Kidney (tissue), 13 donors: ENCODE measurements at regions not wholly inside any gene's neighbourhood (a gene's known extent, or its start where the extent isn't known, plus 50 kb on each side); places are given as distances from the start of the nearest gene placed in this dataset.

Experiments used
- DNase-seq, 5 donors: peaks; one replicate each; pipeline ENCODE4 v3.0.0-alpha.2; 2013 to 2020
- FAIRE-seq: peaks from 2 replicates; lab custom pipeline; 2012; peaks lifted over from hg19 to GRCh38; lab: Jason Lieb, UNC
- H3K27ac ChIP-seq, 2 donors: one replicate each; pipeline ENCODE4 v1.7.0; 2013; ENCODE audit warnings: low read depth in 2 of 2, low read length in 2 of 2, inconsistent platforms in 1 of 2
- H3K27me3 ChIP-seq: one replicate; pipeline ENCODE4 v1.7.1; 2013; ENCODE audit warnings: low read length, inconsistent platforms; ENCODE audit not compliant: control insufficient read depth, insufficient read depth
- H3K36me3 ChIP-seq, 3 donors: one replicate each; pipeline versions ENCODE4 v1.7.0 to v1.7.1; 2013; ENCODE audit warnings: low read length in 3 of 3, control low read depth in 1 of 3, inconsistent platforms in 1 of 3; ENCODE audit not compliant: insufficient read depth in 3 of 3, control insufficient read depth in 2 of 3
- H3K4me1 ChIP-seq, 3 donors: one replicate each; pipeline versions ENCODE4 v1.7.0 to v1.7.1; 2013; ENCODE audit warnings: low read length in 3 of 3, inconsistent platforms in 1 of 3, low read depth in 1 of 3; ENCODE audit not compliant: control insufficient read depth in 2 of 3, insufficient read depth in 2 of 3
- H3K4me3 ChIP-seq, 3 donors: one replicate each; pipeline versions ENCODE4 v1.7.0 to v1.8.1; 2013; ENCODE audit warnings: low read length in 3 of 3, control low read depth in 1 of 3, inconsistent platforms in 1 of 3
- H3K9ac ChIP-seq, 3 donors: one replicate each; pipeline versions ENCODE4 v1.7.0 to v1.7.1; 2013; ENCODE audit warnings: low read length in 3 of 3, control low read depth in 1 of 3, inconsistent platforms in 1 of 3
- H3K9me3 ChIP-seq, 3 donors: one replicate each; pipeline versions ENCODE4 v1.7.0 to v1.7.1; 2013; ENCODE audit warnings: low read length in 3 of 3, control low read depth in 1 of 3, inconsistent platforms in 1 of 3; ENCODE audit not compliant: control insufficient read depth in 2 of 3, insufficient read depth in 1 of 3
- intact Hi-C: fragments of 100-400 bp; cut with DNase I; formaldehyde crosslinking; loops from one replicate; pipeline ENCODE4 v1.11.1; 2022
- TF ChIP-seq, protein P1 (sequence below): IDR thresholded peaks from 3 replicates; pipeline ENCODE4 v1.5.1; 2012; ENCODE audit warnings: mild to moderate bottlenecking, moderate library complexity, borderline replicate concordance; ENCODE audit not compliant: insufficient read depth; ENCODE audit errors: extremely low read depth
- donor health status: control.
- donor health status: control.
- donor health status: control.
- donor health status: control.
- donor health status: control.
- donor health status: DM: yes; HTN: yes; CAD: no.
- donor health status: Normal renal cell carcinoma (clear cell type).

DNA sequence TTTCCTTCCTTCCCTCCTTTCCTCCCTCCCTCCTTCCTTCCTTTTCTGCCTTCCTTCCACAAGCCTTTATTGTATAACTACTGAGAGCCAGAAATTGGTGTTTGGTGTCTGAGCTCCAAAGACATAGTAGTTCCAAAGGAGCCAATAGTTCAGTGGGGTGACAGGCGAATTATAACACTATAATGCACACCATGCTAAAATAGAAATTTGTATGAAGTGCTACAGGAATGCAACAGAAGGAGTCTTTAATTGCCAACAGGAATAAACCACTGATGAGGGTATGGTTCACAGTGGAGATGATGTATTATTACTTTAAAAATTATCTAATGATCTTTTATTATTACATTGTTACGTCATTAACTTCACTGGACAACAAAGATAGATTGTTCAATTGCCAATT is 158.8 kb upstream of the SP8 start:
- Histone ChIP-seq H3K27ac (no peak overlapping the region), H3K4me3 (no peak overlapping the region), H3K27me3 (no peaks in the 10 kb centered on the region), H3K9ac (no peak overlapping the region), H3K9me3 (no peaks in the 10 kb centered on the region), H3K36me3 (no peaks in the 10 kb centered on the region), H3K4me1 (no peaks in the 10 kb centered on the region)
- DNase-seq (no peak), FAIRE-seq (no peak)
- intact Hi-C loops, result no loop called here
- TF ChIP-seq, protein P1, sequence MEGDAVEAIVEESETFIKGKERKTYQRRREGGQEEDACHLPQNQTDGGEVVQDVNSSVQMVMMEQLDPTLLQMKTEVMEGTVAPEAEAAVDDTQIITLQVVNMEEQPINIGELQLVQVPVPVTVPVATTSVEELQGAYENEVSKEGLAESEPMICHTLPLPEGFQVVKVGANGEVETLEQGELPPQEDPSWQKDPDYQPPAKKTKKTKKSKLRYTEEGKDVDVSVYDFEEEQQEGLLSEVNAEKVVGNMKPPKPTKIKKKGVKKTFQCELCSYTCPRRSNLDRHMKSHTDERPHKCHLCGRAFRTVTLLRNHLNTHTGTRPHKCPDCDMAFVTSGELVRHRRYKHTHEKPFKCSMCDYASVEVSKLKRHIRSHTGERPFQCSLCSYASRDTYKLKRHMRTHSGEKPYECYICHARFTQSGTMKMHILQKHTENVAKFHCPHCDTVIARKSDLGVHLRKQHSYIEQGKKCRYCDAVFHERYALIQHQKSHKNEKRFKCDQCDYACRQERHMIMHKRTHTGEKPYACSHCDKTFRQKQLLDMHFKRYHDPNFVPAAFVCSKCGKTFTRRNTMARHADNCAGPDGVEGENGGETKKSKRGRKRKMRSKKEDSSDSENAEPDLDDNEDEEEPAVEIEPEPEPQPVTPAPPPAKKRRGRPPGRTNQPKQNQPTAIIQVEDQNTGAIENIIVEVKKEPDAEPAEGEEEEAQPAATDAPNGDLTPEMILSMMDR, result no peak

DNA sequence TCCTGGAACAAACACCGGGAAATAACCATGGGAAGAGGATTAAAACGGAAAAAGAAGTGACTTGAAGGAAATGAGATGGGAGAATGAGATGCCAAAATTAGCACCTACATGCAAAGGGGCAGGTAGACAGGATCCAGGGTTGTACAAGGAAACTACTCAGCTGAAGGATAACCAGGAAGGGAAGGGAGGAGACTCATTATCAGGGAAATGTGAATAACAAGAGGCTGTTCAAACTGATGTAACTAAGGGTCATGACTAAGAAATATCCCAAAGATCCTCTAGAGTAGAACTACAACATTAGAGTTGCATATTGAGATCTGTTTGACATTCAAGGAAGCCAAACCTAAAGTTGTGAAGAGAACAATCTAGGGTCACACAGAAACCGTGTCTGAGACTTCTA is 166.2 kb upstream of the SP8 start:
- Histone ChIP-seq H3K27me3 (no peaks in the 10 kb centered on the region), H3K4me1 (no peaks in the 10 kb centered on the region), H3K27ac (no peak overlapping the region), H3K9me3 (no peaks in the 10 kb centered on the region), H3K4me3 (no peak overlapping the region), H3K9ac (no peak overlapping the region), H3K36me3 (no peaks in the 10 kb centered on the region)
- FAIRE-seq (no peak), DNase-seq (no peak)
- TF ChIP-seq, protein P1, result no peak
- intact Hi-C loops, result no loop called here

- H3K4me1 ChIP-seq, result no peaks in the 10 kb centered on the region
- intact Hi-C loops, result no loop called here
- TF ChIP-seq, protein P1, result no peak
- DNase-seq, result no peak
- H3K9ac ChIP-seq, result no peak overlapping the region
- no peak overlapping the region for H3K27ac ChIP-seq
- H3K9me3 ChIP-seq, result no peaks in the 10 kb centered on the region
- H3K36me3 ChIP-seq, result no peaks in the 10 kb centered on the region
- H3K4me3 ChIP-seq, result no peak overlapping the region
- H3K27me3 ChIP-seq, result no peaks in the 10 kb centered on the region
- no peak for FAIRE-seq
Measured at GRCh38 chr7:20954711-20955619, 168.3 kb upstream of the SP8 start.

- H3K9me3 ChIP-seq, result no peaks in the 10 kb centered on the region
- no peak overlapping the region for H3K9ac ChIP-seq
- intact Hi-C loops, result no loop called here
- TF ChIP-seq, protein P1, result no peak
- H3K4me1 ChIP-seq, result no peaks in the 10 kb centered on the region
- FAIRE-seq (no peak), DNase-seq (no peak)
- no peak overlapping the region for H3K4me3 ChIP-seq
- no peaks in the 10 kb centered on the region for H3K36me3 ChIP-seq
- no peak overlapping the region for H3K27ac ChIP-seq
- no peaks in the 10 kb centered on the region for H3K27me3 ChIP-seq
Measured at GRCh38 chr7:20958572-20958971, 171.9 kb upstream of the SP8 start.
